ENCODE measurements at regions not wholly inside any gene's neighbourhood (a gene's known extent, or its start where the extent isn't known, plus 50 kb on each side); places are given as distances from the start of the nearest gene placed in this dataset.

- no peak overlapping the region for H3K9ac ChIP-seq (ENCODE audit: low read depth, low read length, poor library complexity, severe bottlenecking)
Measured at GRCh38 chr9:86508208-86508903, 154.1 kb upstream of the TUT7 start.

GRCh38 chr9:86507212-86507630 is 153.0 kb upstream of the TUT7 start:
- Histone ChIP-seq H2AFZ (ENCODE audit: low read length) (no peak overlapping the region), H3K4me3 (ENCODE audit: low read length, poor library complexity, severe bottlenecking) (no peak overlapping the region), H3F3A (ENCODE audit: low read depth) (no peaks in the 10 kb centered on the region), H3K4me1 (ENCODE audit: insufficient read depth, low read length, poor library complexity, severe bottlenecking) (no peaks in the 10 kb centered on the region), H3K4me2 (ENCODE audit: low read depth, low read length, poor library complexity, severe bottlenecking) (no peak overlapping the region), H3K9me2 (replicated peaks; ENCODE audit: low read depth, low read length) (no peaks in the 10 kb centered on the region), H4K20me1 (ENCODE audit: insufficient read depth, low read length, poor library complexity, severe bottlenecking) (no peaks in the 10 kb centered on the region), H3K9me3 (ENCODE audit: insufficient read depth, low read depth, low read length) (no peaks in the 10 kb centered on the region), H3K36me3 (ENCODE audit: insufficient read depth, low read length) (no peaks in the 10 kb centered on the region), H3K27me3 (ENCODE audit: insufficient read depth, low read length, poor library complexity, severe bottlenecking) (no peaks in the 10 kb centered on the region), H3K79me2 (ENCODE audit: insufficient read depth, low read length) (no peaks in the 10 kb centered on the region), H3K9ac (ENCODE audit: low read depth, low read length, poor library complexity, severe bottlenecking) (no peak overlapping the region)
- TF ChIP-seq EZH2phosphoT487 (IDR thresholded peaks at IDR 0.05; ENCODE audit: borderline replicate concordance) (no peak), CTCF (conservative IDR thresholded peaks at IDR 0.05; ENCODE audit: low read length) (no peak)

More at GRCh38 chr9:86508208-86508903, 154.1 kb upstream of the TUT7 start:
- no peak overlapping the region for H3K4me3 ChIP-seq (ENCODE audit: low read length, poor library complexity, severe bottlenecking)
- H3F3A ChIP-seq (ENCODE audit: low read depth), result no peaks in the 10 kb centered on the region
- no peaks in the 10 kb centered on the region for H4K20me1 ChIP-seq (ENCODE audit: insufficient read depth, low read length, poor library complexity, severe bottlenecking)
- H3K9me2 ChIP-seq (replicated peaks; ENCODE audit: low read depth, low read length), result no peaks in the 10 kb centered on the region
- H3K27me3 ChIP-seq (ENCODE audit: insufficient read depth, low read length, poor library complexity, severe bottlenecking), result no peaks in the 10 kb centered on the region
- H3K36me3 ChIP-seq (ENCODE audit: insufficient read depth, low read length), result no peaks in the 10 kb centered on the region
- no peaks in the 10 kb centered on the region for H3K79me2 ChIP-seq (ENCODE audit: insufficient read depth, low read length)
- no peak for TF ChIP-seq CTCF (conservative IDR thresholded peaks at IDR 0.05; ENCODE audit: low read length)
- no peak for TF ChIP-seq EZH2phosphoT487 (IDR thresholded peaks at IDR 0.05; ENCODE audit: borderline replicate concordance)
- no peak overlapping the region for H2AFZ ChIP-seq (ENCODE audit: low read length)
- no peak overlapping the region for H3K4me2 ChIP-seq (ENCODE audit: low read depth, low read length, poor library complexity, severe bottlenecking)
- H3K4me1 ChIP-seq (ENCODE audit: insufficient read depth, low read length, poor library complexity, severe bottlenecking), result no peaks in the 10 kb centered on the region
- no peaks in the 10 kb centered on the region for H3K9me3 ChIP-seq (ENCODE audit: insufficient read depth, low read depth, low read length)

GRCh38 chr9:86503942-86504341 is 149.7 kb upstream of the TUT7 start:
- H3F3A ChIP-seq (ENCODE audit: low read depth), result no peaks in the 10 kb centered on the region
- H3K9me3 ChIP-seq (ENCODE audit: insufficient read depth, low read depth, low read length), result no peaks in the 10 kb centered on the region
- H2AFZ ChIP-seq (ENCODE audit: low read length), result no peak overlapping the region
- H3K79me2 ChIP-seq (ENCODE audit: insufficient read depth, low read length), result no peaks in the 10 kb centered on the region
- no peaks in the 10 kb centered on the region for H3K9me2 ChIP-seq (replicated peaks; ENCODE audit: low read depth, low read length)
- no peak overlapping the region for H3K4me3 ChIP-seq (ENCODE audit: low read length, poor library complexity, severe bottlenecking)
- no peaks in the 10 kb centered on the region for H3K4me1 ChIP-seq (ENCODE audit: insufficient read depth, low read length, poor library complexity, severe bottlenecking)
- no peaks in the 10 kb centered on the region for H3K36me3 ChIP-seq (ENCODE audit: insufficient read depth, low read length)
- TF ChIP-seq EZH2phosphoT487 (IDR thresholded peaks at IDR 0.05; ENCODE audit: borderline replicate concordance) (no peak), CTCF (conservative IDR thresholded peaks at IDR 0.05; ENCODE audit: low read length) (no peak)
- H3K9ac ChIP-seq (ENCODE audit: low read depth, low read length, poor library complexity, severe bottlenecking), result no peak overlapping the region
- no peaks in the 10 kb centered on the region for H3K27me3 ChIP-seq (ENCODE audit: insufficient read depth, low read length, poor library complexity, severe bottlenecking)
- no peaks in the 10 kb centered on the region for H4K20me1 ChIP-seq (ENCODE audit: insufficient read depth, low read length, poor library complexity, severe bottlenecking)
- no peak overlapping the region for H3K4me2 ChIP-seq (ENCODE audit: low read depth, low read length, poor library complexity, severe bottlenecking)

Measured in Loucy (cell line).